H1 (cell line): ENCODE measurements at regions not wholly inside any gene's neighbourhood (a gene's known extent, or its start where the extent isn't known, plus 50 kb on each side); places are given as distances from the start of the nearest gene placed in this dataset.
A peak's percentile ranks its signal among the peaks of the same experiment; 100 is the strongest.

Experiments
- CTCF ChIA-PET: fragments of 300-600 bp; sonication (Branson Sonifier 250); formaldehyde crosslinking; loops from one replicate; lab custom pipeline; 2021; ENCODE audit not compliant: partially characterized antibody; lab: Charles Lee
- POLR2A ChIA-PET: fragments of 300-600 bp; sonication (Branson Sonifier 250); formaldehyde crosslinking; loops from one replicate; lab custom pipeline; 2021; ENCODE audit warnings: inconsistent platforms; ENCODE audit not compliant: partially characterized antibody; lab: Charles Lee
- DNase-seq, 2 experiments: peaks; one replicate each; pipeline versions ENCODE4 v3.0.0 to v3.0.0-alpha.2; 2010 to 2022; ENCODE audit warnings: low spot score in 2 of 2, low read depth in 1 of 2, mixed read lengths in 1 of 2
- FAIRE-seq: peaks from 2 replicates; lab custom pipeline; 2011; peaks lifted over from hg19 to GRCh38; lab: Jason Lieb, UNC
- H2AFZ ChIP-seq: 2 replicates; pipeline ENCODE4 v1.8.1; 2012; ENCODE audit warnings: low read length, inconsistent platforms
- H2AK5ac ChIP-seq: 2 replicates; pipeline ENCODE4 v1.6.1; 2013; ENCODE audit warnings: low read depth, low read length
- H2BK120ac ChIP-seq: replicated peaks from 2 replicates; pipeline ENCODE3; 2013; ENCODE audit warnings: low read depth, low read length, inconsistent platforms
- H2BK12ac ChIP-seq: 2 replicates; pipeline ENCODE4 v1.6.1; 2013; ENCODE audit warnings: low read depth, low read length
- H2BK15ac ChIP-seq: 2 replicates; pipeline ENCODE4 v1.6.1; 2013; ENCODE audit warnings: low read length
- H2BK20ac ChIP-seq: 2 replicates; pipeline ENCODE4 v1.6.1; 2013; ENCODE audit warnings: low read length
- H2BK5ac ChIP-seq: 2 replicates; pipeline ENCODE4 v1.6.1; 2013; ENCODE audit warnings: low read depth, low read length
- H3K14ac ChIP-seq: 2 replicates; pipeline ENCODE4 v1.6.1; 2013; ENCODE audit warnings: inconsistent platforms; ENCODE audit not compliant: insufficient read length
- H3K18ac ChIP-seq: 2 replicates; pipeline ENCODE4 v1.6.1; 2013; ENCODE audit warnings: low read length; ENCODE audit errors: extremely low read depth
- H3K23ac ChIP-seq: 2 replicates; pipeline ENCODE4 v1.6.1; 2013; ENCODE audit warnings: inconsistent platforms; ENCODE audit not compliant: insufficient read length
- H3K23me2 ChIP-seq: 2 replicates; pipeline ENCODE4 v1.6.1; 2013; ENCODE audit warnings: low read depth, low read length
- H3K27ac ChIP-seq: 2 replicates; pipeline ENCODE4 v1.6.1; 2011; ENCODE audit warnings: low read depth, low read length, inconsistent platforms
- H3K27me3 ChIP-seq, 4 experiments: replicated peaks in 1 of 4; 1 replicate in 1 of 4; 2 replicates in 3 of 4; pipeline versions ENCODE4 v1.6.1 to v1.8.1; 2011 to 2013; ENCODE audit warnings: low read length in 3 of 4, mild to moderate bottlenecking in 3 of 4, inconsistent platforms in 2 of 4, mixed read lengths in 2 of 4, moderate library complexity in 1 of 4; ENCODE audit not compliant: control insufficient read depth in 3 of 4, insufficient read depth in 3 of 4; ENCODE audit errors: extremely low read depth in 1 of 4
- H3K36me3 ChIP-seq, 4 experiments: 2 replicates each; pipeline versions ENCODE4 v1.6.1 to v1.8.1; 2011 to 2013; ENCODE audit warnings: mild to moderate bottlenecking in 4 of 4, low read length in 3 of 4, moderate library complexity in 2 of 4, control low read depth in 1 of 4, inconsistent platforms in 1 of 4; ENCODE audit not compliant: insufficient read depth in 4 of 4, control insufficient read depth in 2 of 4
- H3K4ac ChIP-seq: replicated peaks from 2 replicates; pipeline ENCODE3; 2013; ENCODE audit warnings: low read length, low read depth, mixed read lengths, inconsistent platforms; ENCODE audit not compliant: insufficient read length
- H3K4me1 ChIP-seq, 4 experiments: replicated peaks in 1 of 4; 1 replicate in 1 of 4; 2 replicates in 3 of 4; pipeline versions ENCODE4 v1.6.1 to v1.8.1; 2011 to 2013; ENCODE audit warnings: low read length in 3 of 4, inconsistent platforms in 2 of 4, mixed read lengths in 1 of 4; ENCODE audit not compliant: insufficient read depth in 4 of 4, control insufficient read depth in 3 of 4
- H3K4me2 ChIP-seq, 2 experiments: 2 replicates each; pipeline versions ENCODE4 v1.6.1 to v1.8.1; 2011 to 2013; ENCODE audit warnings: low read depth in 2 of 2, low read length in 2 of 2, control low read depth in 1 of 2, inconsistent platforms in 1 of 2, mild to moderate bottlenecking in 1 of 2; ENCODE audit not compliant: insufficient read depth in 1 of 2
- H3K4me3 ChIP-seq, 4 experiments: fragments of 200-600, 300-600 bp in 1 of 4; sonication (generic), shearing (Covaris generic), sonication (Bioruptor Twin) in 1 of 4; 2 replicates each; pipeline versions ENCODE4 v1.5.1 to v1.8.1; 2011 to 2016; ENCODE audit warnings: low read length in 4 of 4, low read depth in 3 of 4, control low read depth in 2 of 4, inconsistent platforms in 2 of 4, mild to moderate bottlenecking in 2 of 4, mixed read lengths in 1 of 4, moderate library complexity in 1 of 4; ENCODE audit not compliant: insufficient read depth in 2 of 4; ENCODE audit errors: extremely low read depth in 1 of 4
- H3K56ac ChIP-seq: replicated peaks from 2 replicates; pipeline ENCODE3; 2013; ENCODE audit warnings: low read depth, mild to moderate bottlenecking, mixed read lengths, low read length, inconsistent platforms; ENCODE audit not compliant: insufficient read length
- H3K79me1 ChIP-seq: 2 replicates; pipeline ENCODE4 v1.6.1; 2013; ENCODE audit warnings: low read depth, low read length, control low read depth
- H3K79me2 ChIP-seq, 2 experiments: 2 replicates each; pipeline versions ENCODE4 v1.6.1 to v1.8.1; 2012 to 2013; ENCODE audit warnings: low read length in 2 of 2, mild to moderate bottlenecking in 2 of 2, inconsistent platforms in 1 of 2; ENCODE audit not compliant: insufficient read depth in 2 of 2, control insufficient read depth in 1 of 2
- H3K9ac ChIP-seq, 4 experiments: replicated peaks in 1 of 4; 1 replicate in 1 of 4; 2 replicates in 3 of 4; pipeline versions ENCODE4 v1.6.1 to v1.8.1; 2011 to 2013; ENCODE audit warnings: low read depth in 3 of 4, low read length in 3 of 4, control low read depth in 2 of 4, mild to moderate bottlenecking in 2 of 4, moderate library complexity in 2 of 4, inconsistent platforms in 1 of 4; ENCODE audit errors: extremely low read depth in 1 of 4
- H3K9me3 ChIP-seq, 2 experiments: 2 replicates each; pipeline versions ENCODE4 v1.6.1 to v1.8.1; 2012 to 2013; ENCODE audit warnings: mild to moderate bottlenecking in 2 of 2, moderate library complexity in 2 of 2, control low read depth in 1 of 2, inconsistent platforms in 1 of 2, low read depth in 1 of 2, low read length in 1 of 2, mixed read lengths in 1 of 2; ENCODE audit not compliant: insufficient read depth in 2 of 2
- H4K20me1 ChIP-seq, 2 experiments: replicated peaks in 1 of 2; 2 replicates each; pipeline versions ENCODE3 to v1.8.1; 2011 to 2013; ENCODE audit warnings: inconsistent platforms in 2 of 2, low read length in 2 of 2, mild to moderate bottlenecking in 1 of 2; ENCODE audit not compliant: insufficient read depth in 2 of 2, control insufficient read depth in 1 of 2
- H4K5ac ChIP-seq: 2 replicates; pipeline ENCODE4 v1.6.1; 2013; ENCODE audit warnings: low read length, low read depth, mixed read lengths, inconsistent platforms; ENCODE audit not compliant: insufficient read length
- H4K8ac ChIP-seq: 2 replicates; pipeline ENCODE4 v1.8.0; 2013; ENCODE audit warnings: mild to moderate bottlenecking, moderate library complexity, low read length, inconsistent platforms; ENCODE audit not compliant: insufficient read depth; ENCODE audit errors: extremely low read depth
- H4K91ac ChIP-seq: replicated peaks from 2 replicates; pipeline ENCODE3; 2013; ENCODE audit warnings: low read length, mixed read lengths, inconsistent platforms; ENCODE audit not compliant: insufficient read length
- ATF3 ChIP-seq: IDR thresholded peaks from 2 replicates; pipeline ENCODE4 v1.6.1; 2011; ENCODE audit warnings: low read depth, mild to moderate bottlenecking, low read length; ENCODE audit not compliant: insufficient read depth
- BCL11A ChIP-seq, 2 experiments: IDR thresholded peaks; one replicate each; pipeline ENCODE4 v1.6.1; 2011; ENCODE audit warnings: low read depth in 2 of 2, low read length in 2 of 2, mild to moderate bottlenecking in 2 of 2
- CBX8 ChIP-seq: fragments of 300-800, 300-1000 bp; sonication (generic); IDR thresholded peaks from 2 replicates; pipeline ENCODE4 v1.7.1; 2016; ENCODE audit warnings: low read depth, low read length, borderline replicate concordance
- HDAC2 ChIP-seq, 2 experiments: fragments of 300-600 bp in 1 of 2; sonication (generic) in 1 of 2; IDR thresholded peaks; 2 replicates each; pipeline ENCODE4 v1.6.1; 2011 to 2012; ENCODE audit warnings: low read depth in 2 of 2, low read length in 2 of 2, mild to moderate bottlenecking in 2 of 2, moderate library complexity in 2 of 2, borderline replicate concordance in 1 of 2, inconsistent platforms in 1 of 2
- NRF1 ChIP-seq: IDR thresholded peaks from 2 replicates; pipeline ENCODE4 v1.6.1; 2011; ENCODE audit warnings: mild to moderate bottlenecking, low read depth, low read length, improper control_type of control experiment
- POU5F1 ChIP-seq: IDR thresholded peaks from 2 replicates; pipeline ENCODE4 v1.6.1; 2011; ENCODE audit warnings: low read depth, mild to moderate bottlenecking, low read length, moderate library complexity
- RAD21 ChIP-seq, 2 experiments: IDR thresholded peaks in 1 of 2; conservative IDR thresholded peaks in 1 of 2; 2 replicates each; pipeline ENCODE4 v1.6.1; 2011; ENCODE audit warnings: low read depth in 2 of 2, low read length in 2 of 2, improper control_type of control experiment in 1 of 2, inconsistent platforms in 1 of 2, mild to moderate bottlenecking in 1 of 2, moderate library complexity in 1 of 2
- RFX5 ChIP-seq: IDR thresholded peaks from 2 replicates; pipeline ENCODE4 v1.6.1; 2011; ENCODE audit warnings: low read depth, low read length, improper control_type of control experiment, borderline replicate concordance
- WGBS, 2 experiments: shearing (Covaris generic) in 1 of 2; methylation state at CpG; one replicate each; pipeline versions ENCODE4 v1.1.6 to v1.1.7; 2013 to 2015; ENCODE audit warnings: low lambda C conversion rate in 2 of 2, mixed read lengths in 2 of 2, inconsistent platforms in 1 of 2, low coverage in 1 of 2, missing lambda C conversion rate in 1 of 2; ENCODE audit not compliant: insufficient replicate concordance in 2 of 2, insufficient coverage in 1 of 2, insufficient read length in 1 of 2; ENCODE audit errors: extremely low coverage in 1 of 2, missing lambda C conversion rate in 1 of 2; 5-methylcytosine and 5-hydroxymethylcytosine counted together

GRCh38 chr7:73974948-73975926 is 52.7 kb upstream of the ELN start:
- no peak overlapping the region for H2BK15ac ChIP-seq
- no peak overlapping the region for H2AK5ac ChIP-seq
- no peaks in the 10 kb centered on the region for H3K27me3 ChIP-seq
- H4K8ac ChIP-seq = peak overlapping the region; percentile 68; the same call in 1 of the 2 replicates
- ChIA-PET POLR2A (interaction anchor here (0.7 kb wide), 1 partner anchor 23 kb away, joined by 3 read pairs; no protein-coding TSS in a partner anchor), CTCF (interaction anchor here (0.6 to 2.9 kb wide), 13 partner anchors 11 to 189 kb away, joined by 3 to 18 read pairs (median 3); no protein-coding TSS in a partner anchor)
- H2BK120ac ChIP-seq = no peak overlapping the region
- no peak overlapping the region for H3K18ac ChIP-seq
- no peak overlapping the region for H3K4ac ChIP-seq
- no peak for FAIRE-seq
- no peaks in the 10 kb centered on the region; the same call in 1 of the 2 replicates for H3K23me2 ChIP-seq
- H3K56ac ChIP-seq = no peak overlapping the region
- no peaks in the 10 kb centered on the region for H4K20me1 ChIP-seq
- no peak overlapping the region for H2BK5ac ChIP-seq
- no peak for DNase-seq
- H3K14ac ChIP-seq = no peak overlapping the region
- peaks cover 0 to 3% (median under 1%) of the 10 kb centered on the region in 4 experiments; a peak in 2 of 7 replicates for H3K4me1 ChIP-seq
- H3K4me3 ChIP-seq = no peak overlapping the region
- no peaks in the 10 kb centered on the region for H3K79me1 ChIP-seq
- H3K23ac ChIP-seq = no peak overlapping the region
- WGBS, 2 experiments = 91% methylated on average over 29 of the region's 30 CpGs; no CpG with 5 or more reads in 1 of the 2 experiments
- no peak overlapping the region for H3K9ac ChIP-seq
- H3K36me3 ChIP-seq = no peaks in the 10 kb centered on the region
- H2BK20ac ChIP-seq = no peak overlapping the region
- H2BK12ac ChIP-seq = no peak overlapping the region
- no peak overlapping the region for H4K5ac ChIP-seq
- no peak overlapping the region for H2AFZ ChIP-seq
- TF ChIP-seq RAD21 (IDR thresholded peaks at IDR 0.05 in 1 of 2, conservative IDR thresholded peaks at IDR 0.05 in 1 of 2; ENCODE audit: low read depth in 2 of 2, low read length in 2 of 2) (no peak), ATF3 (no peak), BCL11A (IDR thresholded peaks at IDR 0.05; ENCODE audit: low read depth in 2 of 2, low read length in 2 of 2) (no peak), POU5F1 (no peak), CBX8 (no peak), RFX5 (no peak), HDAC2 (IDR thresholded peaks at IDR 0.05; ENCODE audit: borderline replicate concordance in 1 of 2, low read depth in 2 of 2, low read length in 2 of 2) (no peak), NRF1 (no peak)
- no peaks in the 10 kb centered on the region for H3K9me3 ChIP-seq
- no peaks in the 10 kb centered on the region for H3K79me2 ChIP-seq
- no peak overlapping the region for H3K27ac ChIP-seq
- H4K91ac ChIP-seq = no peak overlapping the region
- no peak overlapping the region for H3K4me2 ChIP-seq
